HG02852 (cell line): ENCODE measurements at regions not wholly inside any gene's neighbourhood (a gene's known extent, or its start where the extent isn't known, plus 50 kb on each side); places are given as distances from the start of the nearest gene placed in this dataset.

Experiments used
- ATAC-seq: cut with Tn5 transposase; IDR thresholded peaks from one replicate; pipeline ENCODE4 v1.9.1; 2021; ENCODE audit warnings: mild to moderate bottlenecking, moderate library complexity; ENCODE audit not compliant: unreplicated experiment

- no peak for ATAC-seq
Observed at GRCh38 chr10:55280696-55281095, 479.7 kb upstream of the PCDH15 start.

DNA sequence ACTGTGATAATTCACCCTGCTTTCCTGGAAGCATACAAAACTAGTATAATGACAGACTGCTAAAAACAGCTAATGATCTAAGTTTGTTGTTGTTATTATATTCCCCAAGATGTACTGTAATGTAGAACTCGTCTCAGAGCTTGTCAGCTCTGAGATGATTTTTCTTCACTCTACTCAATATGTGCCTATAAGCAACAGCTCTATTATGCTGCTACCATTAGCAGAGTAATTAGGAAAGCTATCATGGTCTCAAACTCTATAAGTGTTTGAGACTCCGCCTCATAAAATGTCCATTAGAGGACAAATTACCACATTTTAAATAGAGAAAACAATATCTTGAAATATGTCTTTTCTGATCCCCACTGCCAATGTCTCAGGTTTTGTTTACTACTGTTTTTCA is 476.5 kb upstream of the PCDH15 start:
- no peak for ATAC-seq

- no peak for ATAC-seq
Observed at GRCh38 chr10:55274367-55274766, 473.3 kb upstream of the PCDH15 start.

DNA sequence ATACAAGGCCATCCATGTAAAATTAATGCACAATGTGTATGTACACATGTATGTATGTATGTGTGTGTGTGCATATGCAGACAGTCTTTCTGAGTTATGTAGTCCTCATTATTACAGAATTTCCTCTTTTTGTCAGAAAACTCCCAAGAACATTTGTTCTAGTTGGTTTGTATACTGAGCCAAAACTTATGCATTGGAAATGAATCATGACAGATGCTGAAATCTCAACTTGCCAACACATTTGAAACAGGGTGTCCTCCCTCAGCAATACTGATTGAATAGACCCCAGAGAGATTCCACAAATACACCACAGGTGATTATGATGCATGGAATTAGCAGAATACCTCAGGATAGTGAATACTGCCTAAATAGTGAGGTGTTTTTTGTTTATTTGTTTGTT is 472.9 kb upstream of the PCDH15 start:
- ATAC-seq, result no peak

- ATAC-seq, result no peak
Observed at GRCh38 chr10:55272886-55273285, 471.9 kb upstream of the PCDH15 start.

- no peak for ATAC-seq
Observed at GRCh38 chr10:55266797-55267196, 465.8 kb upstream of the PCDH15 start.

GRCh38 chr10:55263327-55263726 is 462.3 kb upstream of the PCDH15 start:
- ATAC-seq, result no peak

DNA sequence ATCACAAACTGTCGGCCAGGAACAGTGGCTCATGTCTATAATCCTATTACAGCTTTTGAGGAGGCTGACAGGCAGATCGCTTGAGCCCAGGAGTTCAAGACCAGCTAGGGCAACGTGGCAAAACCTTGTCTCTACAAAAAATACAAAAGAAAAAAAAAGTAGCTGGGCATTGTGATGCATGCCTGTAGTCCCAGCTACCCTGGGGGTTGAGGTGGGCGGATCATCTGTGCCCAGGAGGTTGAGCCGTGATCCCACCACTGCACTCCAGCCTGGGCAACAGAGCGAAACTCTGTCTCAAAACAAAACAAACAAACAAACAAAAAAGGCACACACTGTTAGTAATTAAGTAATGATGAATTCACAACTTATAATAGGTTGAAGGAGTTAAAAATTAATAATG is 441.5 kb upstream of the PCDH15 start:
- ATAC-seq, result no peak

GRCh38 chr10:55237462-55237861 is 436.4 kb upstream of the PCDH15 start:
- no peak for ATAC-seq

DNA sequence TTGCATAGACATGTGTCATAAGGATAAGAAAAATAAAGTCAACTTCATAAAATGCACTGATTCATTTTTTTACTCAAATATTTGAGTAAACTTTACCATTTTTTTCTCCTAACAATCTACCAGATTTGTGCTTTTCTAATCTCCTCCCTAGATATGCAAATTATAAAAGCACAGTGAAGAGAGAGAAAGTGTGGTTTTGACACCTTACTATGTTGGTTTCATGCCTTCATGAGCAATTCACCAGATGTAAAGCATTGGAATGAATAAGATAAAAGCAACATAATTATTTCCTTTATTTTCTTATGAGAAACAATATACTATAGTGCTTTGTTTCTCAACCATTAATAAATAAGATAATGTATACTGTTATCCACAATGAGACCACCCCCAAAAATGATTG is 432.5 kb upstream of the PCDH15 start:
- peak; percentile 88 for ATAC-seq

GRCh38 chr10:55233090-55233489 is 432.1 kb upstream of the PCDH15 start:
- no peak for ATAC-seq

DNA sequence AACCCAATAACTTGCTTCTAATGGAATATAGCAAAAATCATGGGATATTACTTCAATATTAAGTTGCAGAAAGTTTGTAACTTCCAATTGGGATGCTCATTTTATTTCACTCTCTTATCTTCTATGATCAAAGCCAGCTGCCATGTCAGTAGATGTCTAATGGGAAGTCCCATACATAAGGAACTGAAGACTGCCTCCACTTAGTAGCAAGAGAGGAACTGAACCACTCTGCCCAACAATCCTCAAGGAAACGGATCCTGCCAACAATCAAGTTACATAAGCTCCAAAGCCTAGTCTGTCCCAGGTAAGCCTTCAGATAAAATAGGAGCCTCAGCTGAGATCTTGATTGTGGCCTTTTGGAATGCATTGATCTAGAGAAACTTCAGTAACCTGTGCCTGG is 431.5 kb upstream of the PCDH15 start:
- ATAC-seq, result no peak

GRCh38 chr10:55227967-55228366 is 426.9 kb upstream of the PCDH15 start:
- ATAC-seq, result no peak

GRCh38 chr10:55224007-55224781 is 423.2 kb upstream of the PCDH15 start:
- ATAC-seq, result no peak

- no peak for ATAC-seq
Observed at GRCh38 chr10:55223352-55223751, 422.3 kb upstream of the PCDH15 start.

DNA sequence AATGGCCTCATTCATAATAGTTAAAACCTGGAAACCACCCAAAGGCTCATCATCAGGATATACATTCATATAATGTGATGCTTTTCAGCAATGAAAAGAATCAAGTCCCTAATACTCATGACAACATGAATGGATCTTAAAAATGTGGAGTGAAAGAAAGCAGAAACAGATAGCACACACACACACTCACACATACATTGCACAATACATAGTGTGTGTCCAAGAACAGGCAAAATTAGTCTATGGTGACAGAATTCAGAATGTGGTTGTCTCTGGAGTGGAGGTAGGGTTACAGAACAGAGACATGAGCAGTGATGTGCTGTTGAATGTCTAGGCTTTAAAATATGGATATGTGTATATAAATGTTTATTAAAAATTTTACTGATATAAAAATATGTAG is 419.9 kb upstream of the PCDH15 start:
- no peak for ATAC-seq

DNA sequence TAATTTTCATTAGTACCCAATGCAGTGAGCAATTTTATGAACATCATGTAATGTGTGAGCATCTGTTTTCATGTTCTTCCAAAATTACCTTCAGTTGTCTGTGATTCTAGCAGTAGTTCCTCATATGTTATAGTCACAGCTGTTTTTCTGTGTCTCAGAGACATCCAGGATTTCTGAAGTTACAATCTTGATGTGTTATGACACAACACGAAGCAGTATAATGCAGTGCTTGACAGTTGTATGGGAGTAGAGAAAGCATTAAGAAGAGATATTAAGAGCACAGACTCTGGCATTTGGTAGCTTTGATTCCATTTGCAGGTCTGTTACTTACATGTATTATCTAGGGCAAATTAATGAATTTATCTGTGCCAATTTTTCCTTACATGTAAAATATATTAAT is 414.7 kb upstream of the PCDH15 start:
- no peak for ATAC-seq

DNA sequence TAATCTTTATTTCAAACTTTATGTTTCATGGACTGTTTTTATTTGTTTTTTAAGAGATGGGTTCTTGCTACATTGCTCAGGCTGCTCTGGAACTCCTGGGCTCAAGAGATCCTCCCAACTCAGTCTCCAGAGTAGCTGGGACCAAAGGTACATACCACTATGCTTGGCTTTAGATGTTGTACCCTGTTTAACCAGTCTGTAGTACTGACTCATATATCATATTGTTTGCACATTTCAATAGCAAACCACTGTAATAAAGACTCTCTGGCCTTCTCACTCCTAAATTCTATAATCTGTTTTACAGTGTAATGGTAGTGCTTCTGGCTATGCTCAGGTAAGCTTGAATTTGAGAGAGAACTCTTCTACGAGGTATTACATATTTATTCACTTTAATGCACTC is 413.6 kb upstream of the PCDH15 start:
- no peak for ATAC-seq

GRCh38 chr10:55212051-55212450 is 411.0 kb upstream of the PCDH15 start:
- no peak for ATAC-seq

- no peak for ATAC-seq
Observed at GRCh38 chr10:55203874-55204273, 402.8 kb upstream of the PCDH15 start.

DNA sequence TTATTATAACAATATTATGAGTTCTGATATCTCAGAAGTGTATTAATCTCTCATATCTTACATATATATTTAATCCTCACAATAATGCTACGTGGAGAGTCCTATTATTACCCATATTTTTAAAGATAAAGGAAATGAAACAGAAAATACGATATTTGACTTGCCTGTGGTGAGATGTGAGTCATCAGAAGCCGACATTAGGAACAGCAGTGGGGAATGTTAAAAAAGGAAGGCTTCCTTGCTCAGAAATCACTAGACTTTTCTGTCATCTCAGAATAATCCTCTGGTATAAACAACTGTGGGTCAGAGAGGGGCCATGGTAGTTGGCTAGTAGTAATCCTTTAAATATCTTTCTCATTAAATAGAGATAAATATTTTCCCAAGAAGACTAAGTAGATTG is 402.3 kb upstream of the PCDH15 start:
- ATAC-seq, result peak; percentile 60

DNA sequence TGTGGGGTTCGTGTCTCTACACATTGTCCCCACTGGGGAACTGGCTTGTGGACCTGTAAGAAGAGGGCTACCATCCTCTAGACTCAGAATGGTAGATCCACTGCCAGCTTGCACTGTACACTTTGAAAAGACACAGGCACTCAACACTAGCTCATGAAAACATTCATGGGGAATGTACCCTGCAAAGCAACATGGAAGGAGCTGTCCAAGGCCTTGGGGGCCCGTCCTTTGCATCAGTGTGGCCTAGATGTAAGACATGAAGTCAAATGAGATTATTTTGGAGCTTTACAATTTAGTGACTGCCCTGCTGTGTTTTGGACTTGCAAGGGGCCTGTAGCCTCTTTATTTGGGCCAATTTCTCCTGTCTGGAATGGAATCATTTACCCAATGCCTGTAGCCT is 399.0 kb upstream of the PCDH15 start:
- ATAC-seq, result no peak

DNA sequence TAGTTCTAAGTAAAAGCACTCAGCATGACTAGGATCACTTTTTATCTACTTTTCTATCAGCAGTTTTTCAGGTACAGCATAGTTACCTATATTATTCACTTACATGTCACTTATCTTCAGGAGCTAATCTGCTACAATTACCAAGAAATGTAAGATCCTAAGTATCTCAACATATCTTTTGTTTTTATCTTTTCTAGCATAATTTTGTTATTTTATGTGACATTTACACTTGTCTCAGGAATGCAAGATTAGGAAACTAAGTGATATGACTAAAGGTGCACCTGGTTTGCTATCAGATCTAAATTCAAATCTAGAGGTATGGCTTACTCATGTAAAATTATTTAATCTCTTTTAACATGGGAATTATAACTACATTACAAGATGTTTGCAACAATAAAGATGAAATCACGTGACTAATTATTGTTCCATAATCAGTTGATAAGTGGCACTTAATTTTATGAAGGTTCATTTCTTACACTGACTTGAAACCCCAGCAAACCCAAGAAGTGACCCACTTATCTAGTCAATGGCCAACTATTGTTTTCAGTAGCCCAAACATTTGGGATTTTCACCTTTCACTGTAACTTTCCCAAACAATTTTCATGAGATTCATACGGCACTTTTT is 390.3 kb upstream of the PCDH15 start:
- ATAC-seq, result no peak
